ENCODE measurements at regions not wholly inside any gene's neighbourhood (a gene's known extent, or its start where the extent isn't known, plus 50 kb on each side); places are given as distances from the start of the nearest gene placed in this dataset.

GRCh38 chr11:121723246-121723741 is 270.5 kb upstream of the SORL1-AS1 start:
- in situ Hi-C loops (cut with MboI; ENCODE audit: low pct_unique_long_range_greater_than_20kb, low sequenced_read_pairs, unreplicated experiment) = no loop called here
- TF ChIP-seq CTCF (IDR thresholded peaks at IDR 0.05; ENCODE audit: extremely low read depth, insufficient read depth, missing control alignments) = no peak
- DNase-seq (ENCODE audit: low spot score) = no peak

- no peak for TF ChIP-seq CTCF (IDR thresholded peaks at IDR 0.05; ENCODE audit: extremely low read depth, insufficient read depth, missing control alignments)
- peak; percentile 10 for DNase-seq (ENCODE audit: low spot score)
- in situ Hi-C loops (cut with MboI; ENCODE audit: low pct_unique_long_range_greater_than_20kb, low sequenced_read_pairs, unreplicated experiment) = no loop called here
Observed at GRCh38 chr11:121722431-121723245, 269.9 kb upstream of the SORL1-AS1 start.

GRCh38 chr11:121721961-121722360 is 269.2 kb upstream of the SORL1-AS1 start:
- in situ Hi-C loops (cut with MboI; ENCODE audit: low pct_unique_long_range_greater_than_20kb, low sequenced_read_pairs, unreplicated experiment) = no loop called here
- TF ChIP-seq CTCF (IDR thresholded peaks at IDR 0.05; ENCODE audit: extremely low read depth, insufficient read depth, missing control alignments) = no peak
- DNase-seq (ENCODE audit: low spot score) = no peak

- no peak for DNase-seq (ENCODE audit: low spot score)
- TF ChIP-seq CTCF (IDR thresholded peaks at IDR 0.05; ENCODE audit: extremely low read depth, insufficient read depth, missing control alignments) = no peak
- in situ Hi-C loops (cut with MboI; ENCODE audit: low pct_unique_long_range_greater_than_20kb, low sequenced_read_pairs, unreplicated experiment) = no loop called here
Observed at GRCh38 chr11:121721448-121721847, 268.7 kb upstream of the SORL1-AS1 start.

GRCh38 chr11:121717296-121717695 is 264.5 kb upstream of the SORL1-AS1 start:
- in situ Hi-C loops (cut with MboI; ENCODE audit: low pct_unique_long_range_greater_than_20kb, low sequenced_read_pairs, unreplicated experiment) = no loop called here
- no peak for TF ChIP-seq CTCF (IDR thresholded peaks at IDR 0.05; ENCODE audit: extremely low read depth, insufficient read depth, missing control alignments)
- DNase-seq (ENCODE audit: low spot score) = no peak

GRCh38 chr11:121716060-121716459 is 263.3 kb upstream of the SORL1-AS1 start:
- in situ Hi-C loops (cut with MboI; ENCODE audit: low pct_unique_long_range_greater_than_20kb, low sequenced_read_pairs, unreplicated experiment) = no loop called here

More at GRCh38 chr11:121716060-121716459, 263.3 kb upstream of the SORL1-AS1 start:
- no peak for TF ChIP-seq CTCF (IDR thresholded peaks at IDR 0.05; ENCODE audit: extremely low read depth, insufficient read depth, missing control alignments)
- DNase-seq (ENCODE audit: low spot score) = no peak
